HG03432 (cell line): ENCODE measurements at regions not wholly inside any gene's neighbourhood (a gene's known extent, or its start where the extent isn't known, plus 50 kb on each side); places are given as distances from the start of the nearest gene placed in this dataset.

Experiments
- ATAC-seq: cut with Tn5 transposase; IDR thresholded peaks from one replicate; pipeline ENCODE4 v1.9.1; 2021; ENCODE audit warnings: mild to moderate bottlenecking, moderate library complexity; ENCODE audit not compliant: unreplicated experiment

- ATAC-seq: peak; percentile 65
These were observed 405.9 kb downstream of the AACS start for GRCh38 chr12:125470838-125471783.

DNA sequence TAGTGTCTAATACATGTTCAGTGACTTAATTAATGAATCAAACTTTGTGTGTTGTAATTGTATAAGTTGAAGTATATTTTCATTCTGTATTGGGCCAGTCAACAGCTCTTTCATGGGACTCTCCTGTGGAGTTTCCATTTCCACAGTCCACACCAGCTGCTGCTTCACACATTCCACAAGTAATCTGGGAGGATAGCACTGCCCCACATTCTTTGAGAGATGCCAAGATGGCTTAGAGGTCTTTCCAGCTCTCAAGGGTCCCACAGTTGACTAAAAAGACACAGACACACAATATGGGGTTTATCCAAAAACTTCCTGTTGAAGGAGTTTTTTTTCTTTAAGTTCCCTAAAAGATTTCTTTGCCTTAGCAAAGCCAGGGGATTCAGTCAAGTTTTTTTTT lies 408.3 kb downstream of the AACS start:
- ATAC-seq: no peak

DNA sequence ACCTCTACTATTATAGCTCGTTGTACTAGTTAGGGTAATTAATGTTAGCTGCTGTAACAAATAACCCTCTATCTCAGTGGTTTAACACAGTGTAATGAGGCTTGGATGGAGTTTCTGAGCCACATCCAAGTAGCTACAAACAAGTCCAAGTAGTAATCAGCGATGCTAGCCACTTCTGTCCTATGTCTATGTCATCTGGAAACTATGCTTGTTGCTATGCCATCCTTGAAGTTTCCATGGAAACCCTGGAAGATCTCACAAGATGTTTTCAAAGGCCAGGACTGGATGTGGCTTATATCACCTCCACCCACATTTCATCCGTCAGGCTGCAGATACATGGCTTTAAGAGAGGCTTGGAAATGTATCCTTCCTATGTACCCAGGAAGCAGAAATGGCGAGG lies 422.1 kb downstream of the AACS start:
- no peak for ATAC-seq

GRCh38 chr12:125491553-125491952 lies 426.3 kb downstream of the AACS start:
- ATAC-seq: no peak

DNA sequence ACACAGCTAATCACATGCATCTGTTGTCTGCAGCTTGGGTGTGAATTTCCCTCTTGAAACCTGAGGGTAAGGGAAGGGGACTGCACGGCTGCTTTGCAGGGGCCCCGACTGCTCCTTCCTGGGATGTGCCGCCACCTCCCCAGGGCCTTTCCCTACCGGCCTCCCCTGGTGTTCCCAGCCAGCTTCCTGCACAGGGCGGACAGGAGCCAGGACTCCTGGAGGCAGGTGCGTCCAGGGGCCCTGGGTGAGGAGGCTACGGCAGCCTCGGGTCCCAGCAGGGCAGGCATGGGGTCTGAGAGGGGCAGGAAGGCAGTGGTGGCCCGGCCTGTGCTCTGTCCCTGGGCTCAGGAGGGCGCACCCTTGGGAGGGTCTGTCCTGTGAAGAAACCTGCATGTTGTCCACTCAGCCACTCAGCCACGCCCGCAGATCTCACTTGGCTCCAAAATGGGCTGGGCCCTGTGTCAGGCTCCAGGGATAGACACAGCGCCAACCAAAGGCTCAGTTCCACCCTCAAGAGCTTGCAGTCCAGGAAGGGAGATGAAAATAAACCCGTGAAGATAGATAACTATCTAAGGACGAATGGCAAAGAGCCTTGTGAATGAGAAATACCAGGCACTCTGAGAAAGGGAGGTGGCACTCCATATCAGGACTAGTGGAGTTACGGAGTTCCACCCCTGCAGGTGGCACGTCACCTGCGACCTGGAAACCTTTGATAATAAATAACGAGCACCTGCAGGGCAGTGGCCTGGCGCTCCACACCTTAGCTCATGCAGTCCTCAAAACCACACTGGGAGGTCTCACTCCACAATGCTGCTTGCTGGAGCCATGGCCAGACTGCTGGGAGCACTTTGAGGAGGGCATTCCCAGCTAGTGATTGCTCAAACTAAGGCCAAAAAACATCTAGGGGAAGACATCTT lies 427.4 kb downstream of the AACS start:
- no peak for ATAC-seq

DNA sequence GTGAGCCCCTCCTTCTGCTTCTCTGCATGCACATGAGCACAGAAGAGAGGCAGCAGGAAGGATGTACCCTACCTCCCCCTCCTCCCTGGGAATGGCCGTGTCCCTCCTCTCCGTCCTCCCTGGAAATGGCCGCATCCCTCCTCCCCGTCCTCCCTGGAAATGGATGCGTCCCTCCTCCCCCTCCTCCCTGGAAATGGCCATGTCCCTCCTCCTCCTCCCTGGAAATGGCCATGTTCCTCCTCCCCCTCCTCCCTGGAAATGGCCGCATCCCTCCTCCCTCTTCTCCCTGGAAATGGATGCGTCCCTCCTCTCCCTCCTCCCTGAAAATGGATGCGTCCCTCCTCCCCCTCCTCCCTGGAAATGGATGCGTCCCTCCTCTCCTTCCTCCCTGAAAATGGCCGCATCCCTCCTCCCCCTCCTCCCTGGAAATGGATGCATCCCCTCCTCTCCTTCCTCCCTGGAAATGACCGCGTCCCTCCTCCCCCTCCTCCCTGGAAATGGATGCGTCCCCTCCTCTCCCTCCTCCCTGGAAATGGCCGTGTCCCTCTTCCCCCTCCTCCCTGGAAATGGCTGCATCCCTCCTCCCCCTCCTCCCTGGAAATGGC lies 428.6 kb downstream of the AACS start:
- ATAC-seq: no peak

GRCh38 chr12:125503128-125503527 lies 437.9 kb downstream of the AACS start:
- no peak for ATAC-seq

GRCh38 chr12:125509195-125509594 lies 444.0 kb downstream of the AACS start:
- ATAC-seq: no peak

DNA sequence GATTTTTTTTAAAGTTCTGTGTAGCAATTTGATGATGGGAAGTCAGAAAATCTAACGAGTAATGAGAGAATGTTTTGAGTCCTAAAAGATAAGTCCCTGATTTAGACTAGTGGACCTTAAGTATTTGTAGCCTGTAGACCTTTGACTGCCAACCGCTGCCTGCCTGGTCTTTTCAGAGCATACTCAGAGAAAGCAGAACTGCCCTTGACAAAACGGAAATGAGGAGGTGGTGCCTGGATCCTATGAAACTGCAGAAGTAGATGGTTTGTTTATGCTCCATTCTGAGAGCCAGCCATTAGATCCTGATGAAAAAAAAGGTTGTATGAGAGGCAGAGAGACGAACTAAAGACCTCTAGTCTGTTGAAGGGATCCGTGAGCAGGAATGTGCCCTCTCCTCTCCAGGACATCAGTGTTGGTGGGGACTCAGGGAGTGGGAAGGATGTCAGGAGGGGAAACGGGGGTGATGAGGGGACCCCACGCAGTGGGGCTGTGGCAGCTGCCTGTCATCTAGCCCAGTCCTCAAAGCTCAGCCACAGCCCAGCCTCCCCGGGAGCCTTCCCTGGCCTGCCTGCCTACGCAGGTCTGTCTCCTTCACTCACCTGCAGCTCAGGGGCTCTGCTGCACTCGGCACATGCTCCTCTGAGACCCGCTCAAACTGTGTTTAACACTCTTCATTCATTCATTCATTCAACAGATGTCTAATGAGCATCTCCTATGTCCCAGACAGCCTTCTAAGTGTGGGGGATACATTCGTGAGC lies 447.5 kb downstream of the AACS start:
- ATAC-seq: no peak

DNA sequence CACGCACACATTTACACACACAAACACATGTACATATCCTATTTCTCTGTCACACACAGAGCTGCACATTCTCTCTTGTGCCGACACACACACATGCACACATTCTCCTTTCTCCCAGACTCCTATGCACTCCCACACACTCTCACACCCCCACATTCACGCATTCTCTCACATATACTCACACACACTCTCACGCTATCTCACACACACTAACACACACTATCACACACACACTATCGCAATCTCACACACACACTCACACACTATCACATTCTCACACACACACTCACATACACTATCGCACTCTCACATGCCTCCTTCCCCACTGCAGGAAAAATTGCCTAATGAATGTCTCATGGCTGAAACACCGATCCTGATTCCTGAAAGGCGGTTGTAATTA lies 450.7 kb downstream of the AACS start:
- ATAC-seq: no peak

GRCh38 chr12:125518074-125518473 lies 452.8 kb downstream of the AACS start:
- no peak for ATAC-seq

DNA sequence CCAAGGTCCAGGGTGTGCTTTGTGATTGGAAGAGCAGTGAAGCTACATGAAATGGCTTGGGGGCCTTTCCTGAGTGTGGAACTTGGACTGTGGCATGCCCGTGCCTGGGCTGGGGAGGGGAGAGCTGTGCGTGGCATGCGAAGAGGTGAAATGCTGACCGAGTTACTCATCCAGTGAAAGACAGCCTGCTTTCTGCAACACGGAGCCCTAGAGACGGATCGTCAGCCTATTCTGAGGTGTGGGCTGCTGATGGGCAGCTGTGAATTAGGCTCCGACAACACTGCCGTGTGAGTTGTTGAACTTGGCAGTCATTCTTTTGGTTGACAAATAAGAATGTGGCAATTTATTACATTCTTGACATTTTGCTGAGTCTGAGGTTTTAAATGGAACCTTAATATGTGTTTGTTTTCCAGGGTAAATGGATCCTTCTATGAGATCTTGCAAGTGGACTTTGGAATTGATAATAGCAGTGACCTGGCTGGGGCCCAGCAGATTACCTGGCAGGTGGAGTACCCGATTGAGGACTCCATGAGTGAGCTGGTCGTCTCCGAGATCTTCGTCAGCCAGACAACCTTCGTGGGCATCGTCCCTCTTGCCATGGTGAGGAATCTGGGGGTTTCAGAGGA lies 453.9 kb downstream of the AACS start:
- ATAC-seq: no peak

DNA sequence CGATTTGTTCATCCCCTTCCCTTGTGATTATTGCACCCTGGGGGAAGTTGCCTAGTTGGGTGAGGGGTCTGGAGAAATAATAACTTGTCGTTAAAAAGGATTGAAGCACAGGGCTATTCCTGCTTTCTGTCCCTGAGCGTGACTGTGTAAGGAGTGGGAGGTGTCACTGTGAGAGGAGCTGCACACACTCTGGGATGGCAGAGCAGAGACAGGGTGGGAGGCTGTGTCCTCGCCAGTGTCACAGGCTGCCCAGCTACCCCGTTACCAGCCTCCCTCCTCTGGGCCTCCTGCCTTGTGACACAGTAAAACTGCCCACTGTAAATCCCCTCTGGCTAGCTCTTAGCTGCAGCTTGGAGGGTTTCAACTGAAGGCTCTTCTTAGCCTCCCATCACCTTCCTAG lies 460.6 kb downstream of the AACS start:
- ATAC-seq: no peak

- ATAC-seq: no peak
These were observed 463.0 kb downstream of the AACS start for GRCh38 chr12:125528281-125528680.

DNA sequence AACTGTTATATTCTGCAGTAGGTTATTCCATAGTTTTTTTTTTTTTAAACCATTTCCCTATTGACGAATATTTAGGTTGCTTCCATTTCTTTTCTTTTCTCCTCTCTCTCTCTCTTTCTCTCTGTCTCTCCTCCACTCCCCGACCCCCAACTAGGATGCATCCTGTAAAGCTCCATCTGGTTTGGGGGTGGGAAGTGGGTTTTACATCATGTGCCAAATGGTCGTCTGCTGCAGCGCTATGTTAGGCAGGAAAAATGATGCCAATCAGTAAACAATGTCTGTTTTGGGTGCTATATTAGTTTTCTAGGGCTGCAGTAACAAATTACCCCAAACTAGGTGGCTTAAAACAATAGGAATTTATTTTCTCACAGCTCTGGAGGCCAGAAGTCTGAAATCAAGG lies 465.0 kb downstream of the AACS start:
- ATAC-seq: no peak

GRCh38 chr12:125530876-125531275 lies 465.6 kb downstream of the AACS start:
- ATAC-seq: no peak

- ATAC-seq: no peak
These were observed 466.3 kb downstream of the AACS start for GRCh38 chr12:125531574-125531973.

GRCh38 chr12:125533434-125534029 lies 468.3 kb downstream of the AACS start:
- peak; percentile 84 for ATAC-seq

DNA sequence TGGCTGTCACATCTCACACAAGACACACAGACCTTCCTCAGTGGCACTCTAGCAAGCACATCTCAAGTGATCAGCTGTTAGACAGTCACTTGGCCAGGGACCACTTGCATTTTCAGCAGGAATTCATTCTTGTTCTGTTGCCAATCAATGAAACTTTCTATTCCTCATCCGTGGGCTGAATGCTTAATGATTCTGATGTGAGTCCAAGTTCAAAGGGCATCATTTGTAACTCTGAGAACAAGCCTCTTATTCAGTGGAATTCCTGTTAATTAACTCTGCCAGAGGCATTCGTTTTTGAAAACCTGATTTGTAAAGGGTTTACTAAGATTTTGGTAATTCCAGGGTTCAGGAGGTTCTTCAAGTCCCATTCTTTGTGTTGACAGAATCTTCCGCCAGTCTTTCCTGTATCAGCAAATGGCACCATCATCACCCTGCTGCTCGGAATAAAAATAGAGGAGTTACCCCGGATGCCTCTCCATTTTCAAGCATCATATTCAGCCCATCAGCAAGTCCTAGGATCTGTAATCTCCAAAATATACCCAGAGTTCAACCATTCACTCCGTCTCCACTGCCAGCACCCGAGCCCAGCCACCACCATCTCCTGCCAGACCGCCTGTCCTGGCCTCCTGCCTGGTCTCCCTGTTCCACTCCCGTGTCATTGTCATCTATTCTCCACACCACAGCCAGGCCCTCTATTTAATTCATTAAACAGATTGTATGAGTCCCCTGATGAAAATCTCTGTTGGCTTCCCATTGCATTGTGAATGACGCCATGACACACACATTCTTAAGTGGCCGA lies 473.4 kb downstream of the AACS start:
- ATAC-seq: no peak
